T47D (cell line): ENCODE measurements at regions not wholly inside any gene's neighbourhood (a gene's known extent, or its start where the extent isn't known, plus 50 kb on each side); places are given as distances from the start of the nearest gene placed in this dataset.
A peak's percentile ranks its signal among the peaks of the same experiment; 100 is the strongest.
"Not testable (repeated sequence)": the region's sequence is repeated elsewhere in the genome, so short reads cannot be mapped to it uniquely, and the experiment has no call there.

Experiments used
- DNase-seq, 2 experiments: peaks; one replicate each; pipeline versions ENCODE4 v3.0.0 to v3.0.0-alpha.2; 2011 to 2012; ENCODE audit warnings: low read depth in 1 of 2, low spot score in 1 of 2
- JUND ChIP-seq: IDR thresholded peaks from 2 replicates; pipeline ENCODE4 v1.6.1; 2012; ENCODE audit warnings: low read depth
- in situ Hi-C: cut with HindIII; loops from 2 replicates; pipeline ENCODE4 v1.10.0; 2016; ENCODE audit warnings: low sequenced_read_pairs, low pct_unique_long_range_greater_than_20kb

DNA sequence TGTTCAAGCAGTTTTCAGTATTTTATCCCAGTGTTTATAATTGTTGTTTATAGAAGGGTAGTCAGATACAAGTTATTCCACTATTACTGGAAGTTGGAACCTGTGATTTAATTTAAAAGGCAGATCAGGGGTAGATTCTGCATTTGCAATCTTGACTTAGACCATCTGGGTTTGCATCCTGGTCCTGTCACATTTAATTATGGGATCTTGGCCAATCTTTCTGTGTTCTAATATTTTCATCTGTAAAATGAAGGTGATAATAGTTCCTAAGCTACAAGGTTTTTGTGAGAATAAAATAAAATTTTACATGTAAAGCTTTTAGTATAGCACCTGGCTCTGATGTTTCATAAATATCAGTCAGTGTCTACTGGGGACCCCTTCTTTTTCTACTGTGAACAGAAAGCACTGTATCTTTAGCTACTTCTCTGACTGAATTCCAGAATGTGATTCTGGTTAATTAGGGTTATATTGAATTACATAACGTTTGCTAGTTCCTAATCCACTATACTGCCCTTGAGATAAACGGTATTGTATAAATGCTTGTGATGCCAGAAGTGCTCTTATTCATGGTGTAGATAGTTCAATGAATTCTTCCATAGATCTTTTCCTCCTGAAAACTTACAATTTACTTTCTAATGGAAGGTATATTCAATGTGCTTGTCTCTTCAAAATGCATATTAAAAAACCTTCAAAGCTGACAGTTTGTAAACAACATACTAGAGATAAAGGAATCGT is 131.0 kb downstream of the KCNK1 start:
- TF ChIP-seq JUND = no peak
- no peak for DNase-seq
- in situ Hi-C loops = no loop called here

DNA sequence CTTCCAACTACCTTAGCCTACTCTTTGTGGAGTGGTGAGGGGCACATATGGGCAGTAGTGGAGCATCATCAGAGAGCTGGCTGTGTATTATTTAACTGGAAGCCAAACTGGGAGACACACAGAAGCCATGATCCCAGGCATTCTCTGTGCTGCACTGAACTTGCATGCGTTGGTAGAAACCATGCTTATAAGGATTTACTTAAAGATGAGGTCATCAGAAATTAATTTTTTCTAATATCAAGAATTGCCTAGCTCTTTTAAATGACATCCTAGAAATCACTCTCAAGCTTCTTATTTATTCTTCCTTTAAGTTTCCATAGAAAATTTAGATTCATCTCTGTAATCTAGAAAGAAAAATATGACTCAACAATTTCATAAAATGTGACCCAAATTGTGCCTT is 136.2 kb downstream of the KCNK1 start:
- no peak for TF ChIP-seq JUND
- in situ Hi-C loops = no loop called here
- DNase-seq = no peak

DNA sequence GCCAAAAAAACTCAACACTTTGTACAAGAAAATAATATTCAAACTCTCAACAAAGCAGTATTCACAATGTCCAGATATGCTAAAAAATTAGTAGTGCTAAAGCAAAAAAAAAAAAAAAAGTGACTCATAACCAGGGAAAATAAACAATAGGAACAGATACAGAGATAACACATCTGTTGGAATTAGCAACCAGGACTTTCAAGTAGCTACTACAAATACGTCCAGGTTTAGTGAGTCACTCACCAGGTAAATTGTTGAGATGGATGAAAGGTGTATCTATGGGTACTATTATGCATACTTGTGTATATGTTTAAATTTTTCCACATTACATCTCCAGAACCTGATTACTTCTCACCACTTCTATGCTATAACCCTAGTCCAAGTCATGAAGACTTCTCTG is 144.8 kb upstream of the SLC35F3 start:
- in situ Hi-C loops = no loop called here
- DNase-seq = no peak
- TF ChIP-seq JUND = no peak

DNA sequence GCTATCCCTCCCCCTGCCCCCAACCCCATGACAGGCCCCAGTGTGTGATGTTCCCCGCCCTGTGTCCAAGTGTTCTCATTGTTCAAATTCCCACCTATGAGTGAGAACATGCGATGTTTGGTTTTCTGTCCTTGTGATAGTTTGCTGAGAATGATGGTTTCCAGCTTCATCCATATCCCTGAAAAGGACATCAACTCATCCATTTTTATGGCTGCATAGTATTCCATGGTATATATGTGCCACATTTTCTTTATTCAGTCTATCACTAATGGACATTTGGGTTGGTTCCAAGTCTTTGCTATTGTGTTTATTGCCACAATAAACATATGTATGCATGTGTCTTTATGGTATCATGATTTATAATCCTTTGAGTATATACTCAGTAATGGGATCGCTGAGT is 140.2 kb upstream of the SLC35F3 start:
- in situ Hi-C loops, DNase-seq: not testable (repeated sequence)

DNA sequence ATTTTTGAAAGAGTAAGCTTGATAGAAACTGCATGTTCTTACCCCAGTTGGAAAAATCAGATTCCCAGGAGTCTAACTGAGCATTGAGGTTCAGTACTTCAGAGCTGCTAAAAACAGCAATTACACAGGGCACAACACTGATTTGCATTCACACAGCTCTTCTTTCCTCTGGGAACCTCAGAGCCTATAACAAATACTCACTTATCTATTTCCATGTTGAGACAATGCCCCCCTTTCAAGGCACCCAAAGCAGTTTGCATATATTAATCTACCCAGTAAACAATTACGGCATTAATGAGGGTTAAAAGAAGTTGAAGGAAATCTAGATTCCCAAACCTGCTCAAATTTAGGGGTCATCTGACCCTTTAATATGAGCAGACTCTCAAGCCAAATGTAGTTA is 126.9 kb upstream of the SLC35F3 start:
- in situ Hi-C loops = no loop called here

DNA sequence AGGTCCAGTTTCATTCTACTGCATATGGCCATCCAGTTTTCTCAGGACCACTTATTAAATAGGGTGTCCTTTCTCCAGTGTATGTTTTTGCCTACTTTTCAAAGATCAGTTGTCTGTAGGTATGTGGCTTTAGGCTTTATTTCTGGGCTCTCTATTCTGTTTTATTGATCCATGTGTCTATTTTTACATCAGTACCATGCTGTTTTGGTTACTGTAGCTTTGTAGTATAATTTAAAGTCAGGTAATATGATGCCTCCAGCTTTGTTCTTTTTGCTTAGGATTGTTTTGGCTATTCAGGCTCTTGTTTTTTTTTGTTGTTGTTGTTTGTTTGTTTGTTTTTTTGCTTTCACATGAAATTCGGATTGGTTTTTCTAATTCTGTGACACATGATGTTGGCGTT is 124.4 kb upstream of the SLC35F3 start:
- DNase-seq = no peak
- TF ChIP-seq JUND = no peak
- in situ Hi-C loops = no loop called here

More for the DNA sequence above, 126.9 kb upstream of the SLC35F3 start:
- no peak for TF ChIP-seq JUND
- DNase-seq = no peak

DNA sequence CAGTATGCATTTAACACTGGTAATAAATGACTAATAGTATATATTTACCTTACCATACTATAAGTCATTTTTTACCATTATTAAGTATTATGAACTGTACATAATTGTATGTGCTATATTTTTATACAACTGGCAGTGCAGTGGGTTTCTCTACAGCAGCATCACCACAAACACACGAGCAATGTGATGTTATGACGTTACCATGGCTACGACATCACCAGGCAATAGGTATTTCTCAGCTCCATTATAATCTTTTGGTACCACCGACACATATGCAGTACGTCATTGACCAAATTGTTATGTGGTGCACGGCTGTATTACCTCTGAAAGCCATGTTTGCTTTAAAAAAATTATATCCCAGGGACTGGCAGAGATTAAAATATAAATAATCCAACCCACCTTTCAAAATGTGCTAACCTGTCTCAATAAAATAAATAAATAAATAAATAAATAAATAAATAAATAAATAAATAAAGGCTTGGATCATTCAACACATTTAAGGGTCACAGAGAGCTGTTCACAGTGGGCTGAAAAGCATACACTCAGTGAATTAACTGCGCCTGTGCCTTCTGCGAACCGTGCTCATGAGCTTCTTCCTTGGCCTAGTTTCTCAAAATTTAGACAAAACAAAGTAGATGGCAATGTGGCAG is 121.4 kb upstream of the SLC35F3 start:
- DNase-seq = no peak
- in situ Hi-C loops = no loop called here
- no peak for TF ChIP-seq JUND

DNA sequence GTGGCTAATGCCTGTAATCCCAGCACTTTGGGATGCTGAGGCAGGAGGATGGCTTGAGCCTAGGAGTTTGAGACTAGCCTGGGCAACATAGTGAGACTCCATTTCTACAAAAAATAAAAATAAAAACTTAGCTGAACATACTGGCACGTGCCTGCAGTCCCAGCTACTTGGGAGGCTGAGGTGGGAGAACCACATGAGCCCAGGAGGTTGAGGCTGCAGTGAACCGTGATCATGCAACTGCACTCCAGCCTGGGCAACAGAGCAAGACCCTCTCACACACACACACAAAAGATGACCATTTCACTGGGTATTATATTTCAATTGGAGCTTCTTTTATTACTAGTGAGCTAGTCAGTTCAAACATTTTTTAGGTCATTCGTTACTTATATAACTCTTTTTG is 116.9 kb upstream of the SLC35F3 start:
- in situ Hi-C loops = no loop called here

DNA sequence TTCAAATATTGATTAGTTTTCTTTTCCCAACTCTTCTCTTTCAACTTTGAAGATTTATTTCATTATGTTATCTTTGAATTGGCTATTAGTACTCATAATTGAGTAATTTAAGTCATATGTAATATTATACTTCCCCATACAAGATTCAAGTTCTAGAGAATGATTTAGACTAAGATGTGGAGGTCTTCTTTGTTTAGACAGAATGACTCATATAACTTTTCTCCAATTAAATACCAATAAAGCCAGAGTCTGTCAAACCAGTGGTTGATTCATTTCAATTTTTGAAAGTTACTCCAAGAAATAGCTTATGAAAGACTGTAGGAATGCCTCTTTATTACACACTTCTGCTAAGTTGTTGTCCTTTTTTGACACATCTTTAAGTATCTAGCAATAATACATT is 115.8 kb upstream of the SLC35F3 start:
- in situ Hi-C loops = no loop called here
- no peak for TF ChIP-seq JUND
- DNase-seq = no peak

More for the DNA sequence above, 116.9 kb upstream of the SLC35F3 start:
- no peak for DNase-seq
- TF ChIP-seq JUND = no peak

DNA sequence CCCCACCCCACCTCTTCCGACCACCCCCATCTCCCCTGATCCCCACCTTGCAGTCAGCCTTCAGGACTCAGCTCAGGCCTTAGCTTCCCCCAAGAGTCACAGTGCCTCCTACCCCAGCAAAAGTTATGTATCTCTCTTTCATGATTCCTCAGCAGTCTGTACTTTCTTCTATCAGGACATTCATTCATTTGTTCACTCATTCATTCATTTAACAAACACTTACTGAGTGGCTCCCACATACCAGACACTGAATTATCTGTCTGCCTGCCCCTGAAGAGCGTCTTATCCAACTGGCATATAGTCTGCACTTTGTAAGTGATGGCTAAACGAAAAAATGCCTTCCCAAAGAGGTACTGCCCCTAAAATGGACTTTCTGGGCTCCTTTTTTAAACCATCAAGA is 114.4 kb upstream of the SLC35F3 start:
- no peak for TF ChIP-seq JUND
- DNase-seq = no peak
- in situ Hi-C loops = no loop called here

DNA sequence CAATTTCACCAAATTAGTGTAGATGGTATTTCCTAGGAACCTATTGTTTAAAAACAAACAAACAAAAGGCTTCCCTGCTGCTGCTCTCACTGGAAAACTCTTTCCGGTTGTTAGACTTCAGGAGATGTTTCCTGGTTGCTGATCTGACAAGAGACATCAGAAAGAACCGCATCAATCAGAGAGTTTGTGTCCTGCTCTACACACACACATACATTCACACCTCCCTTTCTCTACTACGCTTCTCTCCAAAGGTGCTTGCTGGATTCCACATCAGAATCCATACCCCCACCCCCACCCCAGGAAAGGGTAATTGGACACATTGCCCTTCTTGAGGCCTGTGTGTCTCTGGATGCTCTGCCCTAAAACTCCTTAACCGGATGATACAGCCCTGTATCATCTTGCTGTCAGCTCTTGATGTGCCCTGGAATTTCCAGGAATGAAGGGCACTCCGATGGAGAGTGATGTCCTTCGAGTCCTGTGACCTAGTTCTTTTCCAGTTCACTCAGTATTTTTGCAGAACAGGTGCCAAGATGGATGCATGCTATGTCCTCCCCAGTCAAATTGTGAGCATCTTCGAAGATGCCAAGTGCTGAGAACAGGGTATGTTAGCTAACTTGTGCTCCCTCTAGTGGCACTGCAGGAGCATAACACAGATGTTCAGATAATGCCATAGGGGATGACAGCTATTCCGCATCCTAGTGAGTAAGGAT is 113.7 kb upstream of the SLC35F3 start:
- TF ChIP-seq JUND = no peak
- in situ Hi-C loops = no loop called here
- DNase-seq = peak; percentile 80 to 84

DNA sequence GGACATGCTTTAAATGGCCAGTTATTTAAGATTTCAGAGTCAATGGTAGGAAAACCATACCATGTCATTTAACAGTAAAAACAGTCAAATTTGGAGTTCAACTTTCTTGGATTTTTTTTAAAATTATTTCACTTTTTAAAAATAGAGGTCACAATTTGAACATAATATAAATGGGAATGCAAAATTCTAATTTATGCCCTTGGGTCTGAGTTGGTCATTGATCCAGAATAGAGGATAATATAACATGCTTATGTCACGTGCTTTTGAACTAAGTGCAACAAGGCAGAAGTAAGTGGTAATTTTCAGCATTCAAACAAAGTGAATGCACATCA is 113.1 kb upstream of the SLC35F3 start:
- DNase-seq = no peak
- no peak for TF ChIP-seq JUND
- in situ Hi-C loops = no loop called here

DNA sequence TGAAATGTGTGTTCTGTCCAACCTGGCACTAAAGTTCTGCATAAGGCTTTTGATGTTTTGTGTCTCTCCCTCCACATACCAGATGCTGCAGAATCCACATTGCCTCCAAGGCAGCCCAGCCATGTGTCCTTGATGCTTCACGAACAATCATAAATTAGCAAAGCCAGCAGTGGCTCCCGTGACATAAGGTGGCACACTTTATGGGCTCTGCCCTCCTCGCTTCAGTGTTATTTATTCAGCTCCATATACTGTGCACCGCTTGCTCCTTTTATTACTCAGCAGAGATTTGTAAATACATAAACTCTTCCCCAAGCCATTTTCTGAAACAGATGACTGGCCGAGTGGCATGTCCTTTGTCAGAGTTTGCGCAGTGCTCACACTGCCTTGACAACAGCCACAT is 112.8 kb upstream of the SLC35F3 start:
- no peak for DNase-seq
- TF ChIP-seq JUND = no peak
- in situ Hi-C loops = no loop called here
